Spleen (tissue), 11 donors: ENCODE measurements at regions not wholly inside any gene's neighbourhood (a gene's known extent, or its start where the extent isn't known, plus 50 kb on each side); places are given as distances from the start of the nearest gene placed in this dataset.

Experiments
- DNase-seq: peaks from one replicate; pipeline ENCODE4 v3.0.0-alpha.2; 2020
- H3K27ac ChIP-seq, 8 donors: fragments of 200-600 bp; sonication (generic) in 7 of 8; 1 replicate in 4 of 8; 2 replicates in 4 of 8; pipeline versions ENCODE4 v1.5.0 to v1.8.0; 2016 to 2021; ENCODE audit warnings: inconsistent platforms in 4 of 8, mild to moderate bottlenecking in 4 of 8, moderate library complexity in 1 of 8
- H3K27me3 ChIP-seq, 7 donors: fragments of 200-600 bp; sonication (generic) in 6 of 7; replicated peaks in 1 of 7; 1 replicate in 4 of 7; 2 replicates in 3 of 7; pipeline versions ENCODE4 v1.5.0 to v1.8.0; 2016 to 2021; ENCODE audit warnings: inconsistent platforms in 3 of 7, mild to moderate bottlenecking in 1 of 7
- H3K36me3 ChIP-seq, 6 donors: fragments of 200-600 bp; sonication (generic) in 5 of 6; 1 replicate in 4 of 6; 2 replicates in 2 of 6; pipeline versions ENCODE4 v1.5.0 to v1.8.0; 2016 to 2021; ENCODE audit warnings: inconsistent platforms in 2 of 6
- H3K4me1 ChIP-seq, 6 donors: fragments of 200-600 bp; sonication (generic) in 5 of 6; 1 replicate in 3 of 6; 2 replicates in 3 of 6; pipeline versions ENCODE4 v1.5.0 to v1.8.0; 2016 to 2021; ENCODE audit warnings: inconsistent platforms in 3 of 6
- H3K4me3 ChIP-seq, 8 donors: fragments of 200-600 bp; sonication (generic) in 7 of 8; 1 replicate in 4 of 8; 2 replicates in 4 of 8; pipeline versions ENCODE4 v1.5.0 to v1.8.0; 2016 to 2021; ENCODE audit warnings: inconsistent platforms in 4 of 8, mild to moderate bottlenecking in 4 of 8, moderate library complexity in 2 of 8
- H3K9me3 ChIP-seq, 8 donors: fragments of 200-600 bp; sonication (generic) in 7 of 8; 1 replicate in 4 of 8; 2 replicates in 4 of 8; pipeline versions ENCODE4 v1.5.0 to v1.8.0; 2016 to 2021; ENCODE audit warnings: inconsistent platforms in 4 of 8
- POLR2A ChIP-seq, 3 donors: fragments of 450-650 bp; IDR thresholded peaks; one replicate each; pipeline ENCODE4 v1.5.1; 2017; ENCODE audit warnings: antibody characterized with exemption in 3 of 3, mild to moderate bottlenecking in 1 of 3
- POLR2AphosphoS5 ChIP-seq, 3 donors: sonication (generic); formaldehyde crosslinking; IDR thresholded peaks; one replicate each; pipeline ENCODE4 v1.5.1; 2017; ENCODE audit warnings: antibody characterized with exemption in 3 of 3
- WGBS, 5 donors: extraction: QIAGEN DNeasy Blood & Tissue Kit in 3 of 5; methylation state at CpG; one replicate each; pipeline versions ENCODE4 v1.1.5 to v1.1.7; 2013 to 2018; 5-methylcytosine and 5-hydroxymethylcytosine counted together
- intact Hi-C: fragments of 100-400 bp; cut with DNase I; formaldehyde crosslinking; loops from one replicate; pipeline ENCODE4 v1.15.0; 2023; ENCODE audit warnings: low total_unique reads
- TF ChIP-seq, protein P1 (sequence below), 11 experiments: fragments of 200-600 bp in 7 of 11; fragments of 450-650 bp in 4 of 11; sonication (generic) in 4 of 11; IDR thresholded peaks in 8 of 11; conservative IDR thresholded peaks in 3 of 11; 1 replicate in 7 of 11; 2 replicates in 4 of 11; pipeline versions ENCODE4 v1.4.0 to v1.8.0; 2016 to 2021; ENCODE audit warnings: antibody characterized with exemption in 11 of 11, inconsistent platforms in 4 of 11, mild to moderate bottlenecking in 1 of 11
- donor health status: healthy with polysubstance abuse.
- donor health status: DM: no; HTN: no; CAD: no; lungs with moderate emphysema.
- donor health status: DM: no; HTN: no; CAD: no.
- donor health status: Bipolar disorder and iron deficiency.
- donor health status: healthy.
- donor health status: DM: no; HTN: no; CAD: no.
- donor health status: DM: yes; HTN: yes; CAD: no.

DNA sequence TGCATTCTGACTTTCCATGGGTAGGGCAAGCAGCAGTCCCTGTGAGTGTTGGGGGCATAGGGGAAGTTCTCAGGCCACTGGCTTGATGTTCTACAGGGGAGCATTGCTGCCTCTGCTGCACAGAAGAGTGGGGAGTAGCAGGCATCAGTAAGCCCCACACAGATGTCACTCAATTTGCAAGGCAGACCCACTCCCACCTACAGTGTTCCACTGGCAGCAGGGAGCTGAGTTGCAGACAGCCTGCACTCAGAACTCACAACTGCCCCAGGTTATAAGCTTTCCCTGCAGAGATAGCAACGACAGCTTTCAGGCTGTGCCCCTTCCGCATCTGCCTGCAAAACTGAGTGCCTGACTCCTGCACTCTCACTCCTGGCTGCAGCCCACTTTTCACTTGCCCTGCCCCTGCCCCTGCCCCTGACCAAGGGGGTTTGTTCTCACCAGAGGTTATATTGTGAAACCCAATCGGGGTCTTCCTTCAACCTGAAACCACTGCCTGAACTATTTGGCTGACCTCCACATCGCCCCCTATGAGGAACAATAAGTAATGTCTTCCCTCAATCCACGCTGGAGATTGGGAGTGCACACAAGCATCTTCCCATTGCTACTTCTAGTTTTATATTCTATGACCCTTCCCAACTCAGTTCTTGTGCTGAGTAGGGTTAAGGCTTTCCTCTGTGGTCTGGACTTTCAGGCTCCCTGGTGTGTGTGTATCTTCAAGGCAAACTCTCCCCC is 227.4 kb upstream of the CXorf51B start:
- Histone ChIP-seq H3K27ac (no peak overlapping the region), H3K4me3 (no peak overlapping the region), H3K36me3 (no peaks in the 10 kb centered on the region), H3K27me3 (no peaks in the 10 kb centered on the region), H3K4me1 (no peaks in the 10 kb centered on the region), H3K9me3 (peaks cover 0 to 16% (median 0%) of the 10 kb centered on the region in 8 donors)
- TF ChIP-seq, protein P1, sequence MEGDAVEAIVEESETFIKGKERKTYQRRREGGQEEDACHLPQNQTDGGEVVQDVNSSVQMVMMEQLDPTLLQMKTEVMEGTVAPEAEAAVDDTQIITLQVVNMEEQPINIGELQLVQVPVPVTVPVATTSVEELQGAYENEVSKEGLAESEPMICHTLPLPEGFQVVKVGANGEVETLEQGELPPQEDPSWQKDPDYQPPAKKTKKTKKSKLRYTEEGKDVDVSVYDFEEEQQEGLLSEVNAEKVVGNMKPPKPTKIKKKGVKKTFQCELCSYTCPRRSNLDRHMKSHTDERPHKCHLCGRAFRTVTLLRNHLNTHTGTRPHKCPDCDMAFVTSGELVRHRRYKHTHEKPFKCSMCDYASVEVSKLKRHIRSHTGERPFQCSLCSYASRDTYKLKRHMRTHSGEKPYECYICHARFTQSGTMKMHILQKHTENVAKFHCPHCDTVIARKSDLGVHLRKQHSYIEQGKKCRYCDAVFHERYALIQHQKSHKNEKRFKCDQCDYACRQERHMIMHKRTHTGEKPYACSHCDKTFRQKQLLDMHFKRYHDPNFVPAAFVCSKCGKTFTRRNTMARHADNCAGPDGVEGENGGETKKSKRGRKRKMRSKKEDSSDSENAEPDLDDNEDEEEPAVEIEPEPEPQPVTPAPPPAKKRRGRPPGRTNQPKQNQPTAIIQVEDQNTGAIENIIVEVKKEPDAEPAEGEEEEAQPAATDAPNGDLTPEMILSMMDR (IDR thresholded peaks at IDR 0.05 in 8 of 11, conservative IDR thresholded peaks at IDR 0.05 in 3 of 11), result no peak
- TF ChIP-seq POLR2A (IDR thresholded peaks at IDR 0.05) (no peak), POLR2AphosphoS5 (IDR thresholded peaks at IDR 0.05) (no peak)
- intact Hi-C loops, result no loop called here
- DNase-seq, result no peak
- WGBS, 5 donors, result 58 to 88% (median 67%) methylated on average over 3 to 5 of the region's 5 CpGs

DNA sequence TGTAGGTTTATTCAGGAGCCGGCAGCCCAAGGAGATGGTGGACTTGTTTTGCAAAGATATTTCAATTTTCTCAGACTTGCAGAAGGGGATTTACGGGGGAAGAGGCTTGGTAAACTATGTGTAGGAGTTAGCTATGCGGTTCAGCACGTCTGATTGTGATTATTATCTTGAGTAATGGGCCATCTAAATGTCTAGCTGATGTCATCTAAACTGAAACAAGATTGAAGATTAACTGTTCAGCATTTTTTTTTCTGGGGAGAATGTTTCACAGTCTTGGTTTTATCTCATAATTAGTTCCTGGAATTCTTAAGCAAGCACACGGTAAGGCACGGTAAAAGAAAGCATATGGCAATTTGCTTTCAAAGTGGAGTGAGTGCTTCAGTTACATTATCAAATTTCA is 207.3 kb upstream of the CXorf51B start:
- Histone ChIP-seq H3K27ac (no peak overlapping the region), H3K4me1 (no peaks in the 10 kb centered on the region), H3K4me3 (no peak overlapping the region), H3K36me3 (no peaks in the 10 kb centered on the region), H3K9me3 (peaks cover 0 to 5% (median 0%) of the 10 kb centered on the region in 8 donors), H3K27me3 (no peaks in the 10 kb centered on the region)
- 54 to 71% (median 62%) methylated on average over 6 of the region's 6 CpGs for WGBS, 5 donors
- DNase-seq, result no peak
- intact Hi-C loops, result no loop called here
- TF ChIP-seq POLR2AphosphoS5 (IDR thresholded peaks at IDR 0.05), result no peak
- no peak for TF ChIP-seq POLR2A (IDR thresholded peaks at IDR 0.05)
- TF ChIP-seq, protein P1 (IDR thresholded peaks at IDR 0.05 in 8 of 11, conservative IDR thresholded peaks at IDR 0.05 in 3 of 11), result no peak

DNA sequence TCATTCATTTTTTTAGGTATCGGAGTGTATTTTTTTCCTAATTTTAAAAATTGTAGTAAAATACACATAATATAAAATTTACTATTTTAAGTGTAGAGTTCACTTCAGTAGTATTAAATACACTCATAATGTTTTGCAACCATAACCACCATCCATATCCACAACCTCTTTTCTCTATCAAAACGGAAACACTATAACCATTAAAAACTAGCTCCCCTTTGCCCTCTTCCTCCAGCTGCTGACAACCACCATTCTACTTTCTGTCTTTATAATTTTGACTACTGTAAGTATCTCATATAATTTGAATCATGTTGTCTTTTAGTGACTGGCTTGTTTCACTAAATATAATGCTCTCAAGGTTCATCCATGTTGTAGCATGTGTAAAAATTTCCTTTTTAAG is 205.4 kb upstream of the CXorf51B start:
- TF ChIP-seq, protein P1 (IDR thresholded peaks at IDR 0.05 in 8 of 11, conservative IDR thresholded peaks at IDR 0.05 in 3 of 11), result no peak
- no peak for TF ChIP-seq POLR2A (IDR thresholded peaks at IDR 0.05)
- Histone ChIP-seq H3K4me1 (no peaks in the 10 kb centered on the region), H3K4me3 (no peak overlapping the region), H3K9me3 (no peaks in the 10 kb centered on the region), H3K36me3 (no peaks in the 10 kb centered on the region), H3K27ac (no peak overlapping the region), H3K27me3 (no peaks in the 10 kb centered on the region)
- DNase-seq, result no peak
- 70 to 89% (median 85%) methylated on average over 2 of the region's 2 CpGs for WGBS, 5 donors
- intact Hi-C loops, result no loop called here

DNA sequence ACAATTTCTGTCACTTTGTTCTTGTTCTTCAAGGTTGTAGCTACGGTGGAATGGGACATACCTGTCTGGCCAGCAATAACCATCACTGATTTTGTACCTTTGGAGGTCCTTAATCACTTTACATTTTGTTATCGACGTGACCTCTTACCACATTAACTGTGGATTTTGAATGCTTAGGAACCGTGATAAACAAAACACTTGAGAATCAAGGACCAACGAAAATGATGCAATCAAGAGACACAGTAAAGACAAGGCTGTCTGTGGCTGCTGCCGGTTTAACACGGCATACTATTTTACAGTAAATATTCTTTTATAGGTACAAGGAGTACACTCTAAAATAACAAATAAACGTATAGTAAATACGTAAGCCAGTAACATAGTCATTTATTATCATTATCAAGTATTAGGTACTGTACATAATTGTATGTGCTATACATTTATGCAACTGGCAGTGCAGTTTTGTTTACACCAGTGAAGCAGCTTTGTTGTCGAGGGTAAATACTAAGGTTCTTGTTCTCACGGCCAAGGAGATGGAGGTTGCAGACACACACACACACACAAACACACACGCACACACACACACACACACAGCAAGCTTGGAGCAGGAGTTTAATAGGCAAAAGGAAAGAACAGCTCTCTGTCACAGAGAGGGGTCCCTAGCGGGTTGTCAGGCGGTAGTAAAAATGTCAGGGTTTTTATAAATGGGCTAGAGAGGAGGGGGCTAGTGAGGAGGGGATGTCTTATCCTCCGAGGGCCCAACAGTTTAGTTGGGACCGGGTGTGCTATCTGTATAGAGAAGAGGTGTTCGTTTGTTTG is 194.7 kb upstream of the CXorf51B start:
- no peak overlapping the region for H3K4me3 ChIP-seq
- intact Hi-C loops, result no loop called here
- 60 to 69% (median 61%) methylated on average over 17 of the region's 17 CpGs for WGBS, 5 donors
- no peak for DNase-seq
- TF ChIP-seq POLR2A (IDR thresholded peaks at IDR 0.05) (no peak), POLR2AphosphoS5 (IDR thresholded peaks at IDR 0.05) (no peak)
- TF ChIP-seq, protein P1 (IDR thresholded peaks at IDR 0.05 in 8 of 11, conservative IDR thresholded peaks at IDR 0.05 in 3 of 11), result no peak
- no peaks in the 10 kb centered on the region for H3K27me3 ChIP-seq
- H3K9me3 ChIP-seq, result peaks cover 0 to 3% (median 0%) of the 10 kb centered on the region in 8 donors
- no peak overlapping the region for H3K27ac ChIP-seq
- H3K36me3 ChIP-seq, result no peaks in the 10 kb centered on the region
- H3K4me1 ChIP-seq, result no peaks in the 10 kb centered on the region
